ENCODE measurements at regions not wholly inside any gene's neighbourhood (a gene's known extent, or its start where the extent isn't known, plus 50 kb on each side); places are given as distances from the start of the nearest gene placed in this dataset.

- DNase-seq (ENCODE audit: low spot score): no peak
These were observed 121.4 kb upstream of the FOXF1 start for GRCh38 chr16:86388976-86389375.

- DNase-seq (ENCODE audit: low spot score): no peak
These were observed 120.6 kb upstream of the FOXF1 start for GRCh38 chr16:86389566-86390328.

GRCh38 chr16:86390335-86390734, 120.0 kb upstream of the FOXF1 start:
- no peak for DNase-seq (ENCODE audit: low spot score)

GRCh38 chr16:86391486-86391885, 118.8 kb upstream of the FOXF1 start:
- no peak for DNase-seq (ENCODE audit: low spot score)

GRCh38 chr16:86391984-86392383, 118.3 kb upstream of the FOXF1 start:
- no peak for DNase-seq (ENCODE audit: low spot score)

GRCh38 chr16:86392436-86393152, 117.7 kb upstream of the FOXF1 start:
- DNase-seq (ENCODE audit: low spot score): no peak

- DNase-seq (ENCODE audit: low spot score): no peak
These were observed 116.3 kb upstream of the FOXF1 start for GRCh38 chr16:86393907-86394626.

GRCh38 chr16:86395477-86395876, 114.8 kb upstream of the FOXF1 start:
- no peak for DNase-seq (ENCODE audit: low spot score)

- DNase-seq (ENCODE audit: low spot score): no peak
These were observed 113.9 kb upstream of the FOXF1 start for GRCh38 chr16:86396422-86396821.

- no peak for DNase-seq (ENCODE audit: low spot score)
These were observed 113.4 kb upstream of the FOXF1 start for GRCh38 chr16:86396901-86397311.

- no peak for DNase-seq (ENCODE audit: low spot score)
These were observed 112.1 kb upstream of the FOXF1 start for GRCh38 chr16:86398201-86398600.

- DNase-seq (ENCODE audit: low spot score): no peak
These were observed 111.7 kb upstream of the FOXF1 start for GRCh38 chr16:86398622-86399021.

GRCh38 chr16:86401126-86401525, 109.2 kb upstream of the FOXF1 start:
- no peak for DNase-seq (ENCODE audit: low spot score)

- DNase-seq (ENCODE audit: low spot score): no peak
These were observed 107.2 kb upstream of the FOXF1 start for GRCh38 chr16:86403085-86403484.

GRCh38 chr16:86403541-86404163, 106.7 kb upstream of the FOXF1 start:
- DNase-seq (ENCODE audit: low spot score): no peak

GRCh38 chr16:86404678-86405077, 105.6 kb upstream of the FOXF1 start:
- DNase-seq (ENCODE audit: low spot score): no peak

GRCh38 chr16:86405319-86405718, 105.0 kb upstream of the FOXF1 start:
- DNase-seq (ENCODE audit: low spot score): no peak

GRCh38 chr16:86406056-86406455, 104.3 kb upstream of the FOXF1 start:
- DNase-seq (ENCODE audit: low spot score): no peak

GRCh38 chr16:86408685-86409084, 101.6 kb upstream of the FOXF1 start:
- DNase-seq (ENCODE audit: low spot score): no peak

GRCh38 chr16:86410081-86410480, 100.2 kb upstream of the FOXF1 start:
- no peak for DNase-seq (ENCODE audit: low spot score)

GRCh38 chr16:86410529-86410928, 99.8 kb upstream of the FOXF1 start:
- DNase-seq (ENCODE audit: low spot score): no peak

- DNase-seq (ENCODE audit: low spot score): no peak
These were observed 98.4 kb upstream of the FOXF1 start for GRCh38 chr16:86411897-86412296.

All from HuH-7.5 (cell line).